ENCODE measurements at regions not wholly inside any gene's neighbourhood (a gene's known extent, or its start where the extent isn't known, plus 50 kb on each side); places are given as distances from the start of the nearest gene placed in this dataset.

- no peak for DNase-seq (ENCODE audit: low read depth)
These were observed 378.9 kb downstream of the PMP22 start for GRCh38 chr17:14886200-14886739.

GRCh38 chr17:14882131-14882530, 383.0 kb downstream of the PMP22 start:
- no peak for DNase-seq (ENCODE audit: low read depth)

- DNase-seq (ENCODE audit: low read depth): no peak
These were observed 389.3 kb downstream of the PMP22 start for GRCh38 chr17:14875557-14876412.

- no peak for DNase-seq (ENCODE audit: low read depth)
These were observed 391.1 kb downstream of the PMP22 start for GRCh38 chr17:14873996-14874395.

- no peak for DNase-seq (ENCODE audit: low read depth)
These were observed 391.6 kb downstream of the PMP22 start for GRCh38 chr17:14873540-14873939.

GRCh38 chr17:14871921-14872320, 393.2 kb downstream of the PMP22 start:
- DNase-seq (ENCODE audit: low read depth): no peak

GRCh38 chr17:14866266-14866665, 398.9 kb downstream of the PMP22 start:
- DNase-seq (ENCODE audit: low read depth): no peak

- DNase-seq (ENCODE audit: low read depth): no peak
These were observed 401.0 kb downstream of the PMP22 start for GRCh38 chr17:14864127-14864526.

GRCh38 chr17:14859542-14859941, 405.6 kb downstream of the PMP22 start:
- DNase-seq (ENCODE audit: low read depth): no peak

- DNase-seq (ENCODE audit: low read depth): no peak
These were observed 408.9 kb downstream of the PMP22 start for GRCh38 chr17:14856176-14856575.

GRCh38 chr17:14854691-14855090, 410.4 kb downstream of the PMP22 start:
- no peak for DNase-seq (ENCODE audit: low read depth)

GRCh38 chr17:14845591-14846281, 419.4 kb downstream of the PMP22 start:
- no peak for DNase-seq (ENCODE audit: low read depth)

GRCh38 chr17:14843086-14843795, 421.9 kb downstream of the PMP22 start:
- DNase-seq (ENCODE audit: low read depth): no peak

- no peak for DNase-seq (ENCODE audit: low read depth)
These were observed 424.4 kb downstream of the PMP22 start for GRCh38 chr17:14840616-14841231.

- DNase-seq (ENCODE audit: low read depth): no peak
These were observed 426.6 kb downstream of the PMP22 start for GRCh38 chr17:14838567-14838966.

- no peak for DNase-seq (ENCODE audit: low read depth)
These were observed 431.8 kb downstream of the PMP22 start for GRCh38 chr17:14833201-14833785.

GRCh38 chr17:14831491-14831890, 433.6 kb downstream of the PMP22 start:
- no peak for DNase-seq (ENCODE audit: low read depth)

GRCh38 chr17:14827396-14827919, 437.7 kb downstream of the PMP22 start:
- no peak for DNase-seq (ENCODE audit: low read depth)

- no peak for DNase-seq (ENCODE audit: low read depth)
These were observed 438.8 kb downstream of the PMP22 start for GRCh38 chr17:14826358-14826757.

- DNase-seq (ENCODE audit: low read depth): no peak
These were observed 446.7 kb downstream of the PMP22 start for GRCh38 chr17:14818469-14818868.

- DNase-seq (ENCODE audit: low read depth): no peak
These were observed 450.0 kb downstream of the PMP22 start for GRCh38 chr17:14815079-14815478.

All from renal cortical epithelial cell (primary cell).